ENCODE measurements at regions not wholly inside any gene's neighbourhood (a gene's known extent, or its start where the extent isn't known, plus 50 kb on each side); places are given as distances from the start of the nearest gene placed in this dataset.

- TF ChIP-seq CTCF (conservative IDR thresholded peaks at IDR 0.05): no peak
- no peak for TF ChIP-seq EZH2 (IDR thresholded peaks at IDR 0.05; ENCODE audit: low read depth)
These were observed 601.5 kb upstream of the NRSN1 start for GRCh38 chr6:23524548-23524947.
